GM06990 (cell line): ENCODE measurements at regions not wholly inside any gene's neighbourhood (a gene's known extent, or its start where the extent isn't known, plus 50 kb on each side); places are given as distances from the start of the nearest gene placed in this dataset.

ENCODE experiments used
- DNase-seq: peaks from one replicate; pipeline ENCODE4 v3.0.0-alpha.2; 2011; ENCODE audit not compliant: insufficient read length; ENCODE audit errors: extremely low read depth
- H3K27me3 ChIP-seq: replicated peaks from 2 replicates; pipeline ENCODE4 v1.6.0; 2011; ENCODE audit warnings: low read length; ENCODE audit not compliant: control insufficient read depth, insufficient read depth
- H3K36me3 ChIP-seq: 2 replicates; pipeline ENCODE4 v1.5.1; 2011; ENCODE audit warnings: low read length; ENCODE audit not compliant: control insufficient read depth, insufficient read depth
- H3K4me3 ChIP-seq: replicated peaks from 2 replicates; pipeline ENCODE4 v1.5.1; 2011; ENCODE audit warnings: low read depth, mild to moderate bottlenecking, control low read depth, low read length
- TF ChIP-seq, protein P1 (sequence below): IDR thresholded peaks from 2 replicates; pipeline ENCODE4 v1.5.1; 2011; ENCODE audit warnings: low read length, control low read depth, mild to moderate bottlenecking, inconsistent platforms; ENCODE audit not compliant: insufficient read depth, poor library complexity, severe bottlenecking

DNA sequence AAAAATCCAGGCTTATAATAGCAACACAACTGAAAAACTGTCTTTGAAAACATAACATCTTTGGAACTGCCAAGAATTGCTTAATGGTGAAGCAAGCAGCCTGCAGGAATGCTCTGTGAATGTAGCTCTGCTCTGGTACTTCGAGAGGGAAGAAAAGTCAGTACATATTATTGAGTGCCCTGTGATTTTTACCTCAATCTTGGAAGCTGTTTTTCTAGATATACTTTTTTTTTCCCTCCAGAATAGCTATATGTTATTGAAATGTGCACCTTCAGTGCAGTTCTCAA lies 508.1 kb downstream of the PCNX1 start:
- Histone ChIP-seq H3K27me3 (no peaks in the 10 kb centered on the region), H3K4me3 (no peak overlapping the region), H3K36me3 (no peaks in the 10 kb centered on the region; the same call in 1 of the 2 replicates)
- DNase-seq: no peak
- TF ChIP-seq, protein P1, sequence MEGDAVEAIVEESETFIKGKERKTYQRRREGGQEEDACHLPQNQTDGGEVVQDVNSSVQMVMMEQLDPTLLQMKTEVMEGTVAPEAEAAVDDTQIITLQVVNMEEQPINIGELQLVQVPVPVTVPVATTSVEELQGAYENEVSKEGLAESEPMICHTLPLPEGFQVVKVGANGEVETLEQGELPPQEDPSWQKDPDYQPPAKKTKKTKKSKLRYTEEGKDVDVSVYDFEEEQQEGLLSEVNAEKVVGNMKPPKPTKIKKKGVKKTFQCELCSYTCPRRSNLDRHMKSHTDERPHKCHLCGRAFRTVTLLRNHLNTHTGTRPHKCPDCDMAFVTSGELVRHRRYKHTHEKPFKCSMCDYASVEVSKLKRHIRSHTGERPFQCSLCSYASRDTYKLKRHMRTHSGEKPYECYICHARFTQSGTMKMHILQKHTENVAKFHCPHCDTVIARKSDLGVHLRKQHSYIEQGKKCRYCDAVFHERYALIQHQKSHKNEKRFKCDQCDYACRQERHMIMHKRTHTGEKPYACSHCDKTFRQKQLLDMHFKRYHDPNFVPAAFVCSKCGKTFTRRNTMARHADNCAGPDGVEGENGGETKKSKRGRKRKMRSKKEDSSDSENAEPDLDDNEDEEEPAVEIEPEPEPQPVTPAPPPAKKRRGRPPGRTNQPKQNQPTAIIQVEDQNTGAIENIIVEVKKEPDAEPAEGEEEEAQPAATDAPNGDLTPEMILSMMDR: no peak

DNA sequence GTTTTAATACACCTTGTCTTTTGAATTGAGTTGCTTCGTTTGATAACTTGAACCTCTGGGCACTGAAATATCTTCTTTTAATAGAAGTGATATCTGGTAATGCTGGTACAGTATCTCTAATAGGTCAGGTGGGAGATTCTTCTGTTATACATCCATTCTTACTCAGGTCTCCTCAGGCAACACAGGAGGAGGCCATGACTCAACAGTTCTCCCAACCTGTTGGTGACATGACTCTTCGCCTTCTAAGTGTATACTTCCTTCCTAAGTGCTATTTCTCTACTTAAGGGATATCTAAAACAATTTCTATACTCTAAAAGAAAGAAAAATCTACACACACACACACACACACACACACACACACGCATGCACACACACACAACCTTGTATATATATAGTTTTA lies 509.1 kb downstream of the PCNX1 start:
- TF ChIP-seq, protein P1: no peak
- Histone ChIP-seq H3K27me3 (no peaks in the 10 kb centered on the region), H3K4me3 (no peak overlapping the region), H3K36me3 (no peaks in the 10 kb centered on the region; the same call in 1 of the 2 replicates)
- no peak for DNase-seq

DNA sequence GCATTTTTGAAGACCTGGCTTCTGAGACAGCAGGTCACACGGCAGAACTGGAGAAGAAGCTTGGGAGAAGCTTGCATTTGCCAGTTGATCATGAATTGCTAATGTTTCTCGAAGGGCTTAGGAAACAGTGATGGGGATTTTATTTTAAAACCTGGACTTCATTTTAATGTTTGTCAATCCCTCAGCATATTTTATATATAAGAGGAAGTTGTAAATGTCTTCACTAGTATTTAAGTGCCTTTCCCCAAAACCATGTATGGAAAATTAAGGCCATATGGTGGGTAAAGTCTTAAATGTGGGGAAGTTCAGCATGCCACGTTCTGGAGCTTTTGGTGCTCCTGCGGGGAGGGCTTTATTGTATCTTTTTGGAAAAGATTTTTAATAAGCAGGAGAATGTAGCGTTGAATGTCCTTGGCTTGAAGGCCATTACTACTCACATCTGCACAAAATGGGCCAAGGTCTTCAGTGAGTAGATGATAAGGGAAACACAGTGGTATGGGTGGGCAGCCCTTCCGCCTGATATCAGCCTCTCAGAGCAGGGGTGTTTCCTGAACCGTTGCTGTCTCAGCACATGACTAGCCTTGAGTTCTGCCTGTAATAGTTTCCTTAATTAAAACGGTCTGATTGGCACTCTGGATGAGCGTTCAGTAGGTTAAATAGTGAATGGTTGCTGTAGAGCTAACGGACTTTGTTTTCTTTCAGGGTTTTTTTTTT lies 511.4 kb downstream of the PCNX1 start:
- H3K36me3 ChIP-seq: no peaks in the 10 kb centered on the region; the same call in none of the 2 replicates
- DNase-seq: no peak
- TF ChIP-seq, protein P1: no peak
- H3K27me3 ChIP-seq: no peaks in the 10 kb centered on the region
- no peak overlapping the region for H3K4me3 ChIP-seq

DNA sequence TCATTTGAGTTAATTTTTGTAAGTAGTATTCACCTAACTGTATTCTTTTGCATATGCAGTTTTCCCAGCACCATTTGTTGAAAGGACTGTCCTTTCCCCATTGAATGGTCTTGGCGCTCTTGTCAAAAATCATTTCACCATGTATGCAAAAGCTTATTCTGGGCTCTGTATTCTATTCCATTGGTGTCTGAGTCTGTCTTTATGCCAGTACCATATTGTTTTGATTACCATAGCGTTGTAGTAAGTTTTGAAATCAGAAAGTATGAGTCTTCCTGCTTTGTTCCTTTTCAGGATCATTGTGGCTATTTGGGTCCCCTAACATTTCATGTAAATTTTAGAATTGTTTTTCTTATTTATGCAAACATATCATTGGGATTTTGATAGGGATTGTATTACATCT lies 508.7 kb upstream of the RGS6 start:
- Histone ChIP-seq H3K36me3 (no peaks in the 10 kb centered on the region; the same call in none of the 2 replicates), H3K27me3 (no peaks in the 10 kb centered on the region), H3K4me3 (no peak overlapping the region)
- TF ChIP-seq, protein P1: no peak
- no peak for DNase-seq

DNA sequence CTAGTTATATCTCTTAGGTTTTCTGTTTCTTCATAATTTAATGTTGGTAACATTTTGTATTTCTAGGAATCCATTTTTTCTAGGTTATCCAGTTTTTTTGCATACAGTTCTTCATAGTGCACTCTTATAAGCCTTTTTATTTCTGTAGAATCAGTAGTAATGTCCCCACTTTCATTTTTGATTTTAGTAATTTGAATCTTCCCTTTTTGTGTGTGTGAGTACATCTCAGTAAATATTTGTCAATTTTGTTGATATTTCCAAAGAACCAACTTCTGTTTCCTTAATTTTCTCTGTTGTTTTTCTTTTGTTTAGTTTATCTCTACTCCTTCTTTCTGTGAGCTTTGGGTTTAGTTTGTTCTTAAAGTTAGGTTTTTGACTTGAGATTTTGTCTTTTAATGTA lies 507.3 kb upstream of the RGS6 start:
- no peaks in the 10 kb centered on the region for H3K27me3 ChIP-seq
- TF ChIP-seq, protein P1: no peak
- no peak overlapping the region for H3K4me3 ChIP-seq
- no peaks in the 10 kb centered on the region; the same call in 1 of the 2 replicates for H3K36me3 ChIP-seq
- DNase-seq: no peak

DNA sequence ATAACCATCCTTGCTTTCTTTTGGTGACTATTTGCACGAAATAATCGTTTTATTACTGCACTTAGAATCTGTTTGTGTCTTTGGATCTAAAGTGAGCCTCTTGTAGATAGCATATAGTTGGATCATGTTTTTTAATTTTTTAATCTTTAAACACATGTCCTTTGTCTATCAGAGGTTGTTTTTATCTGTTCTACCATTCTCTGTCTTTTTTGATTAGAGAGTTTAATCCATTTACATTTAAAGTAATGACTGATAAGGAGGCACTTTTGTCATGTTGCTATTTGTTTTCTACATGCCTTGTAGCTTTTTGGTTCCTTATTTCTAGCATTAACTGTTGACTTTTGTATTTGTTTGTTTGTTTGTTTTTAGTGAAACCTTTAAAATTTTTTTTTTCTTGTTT lies 506.2 kb upstream of the RGS6 start:
- Histone ChIP-seq H3K36me3 (no peaks in the 10 kb centered on the region; the same call in 1 of the 2 replicates), H3K4me3 (no peak overlapping the region), H3K27me3 (no peaks in the 10 kb centered on the region)
- TF ChIP-seq, protein P1: no peak
- DNase-seq: no peak
